NOMO-1 treated with DMSO at 0.1 percent for 48 hours (cell line): ENCODE measurements at regions not wholly inside any gene's neighbourhood (a gene's known extent, or its start where the extent isn't known, plus 50 kb on each side); places are given as distances from the start of the nearest gene placed in this dataset.

Experiments used
- DNase-seq: peaks from one replicate; lab custom pipeline; 2025; ENCODE audit not compliant: unreplicated experiment; lab: John Stamatoyannopoulos, UW

GRCh38 chr11:17157761-17158160 lies 50.0 kb downstream of the PIK3C2A start:
- DNase-seq, result no peak

GRCh38 chr11:17156283-17156682 lies 51.5 kb downstream of the PIK3C2A start:
- DNase-seq, result no peak

- DNase-seq, result peak; percentile 21
Measured at GRCh38 chr11:17154409-17155159, 53.2 kb downstream of the PIK3C2A start.

- no peak for DNase-seq
Measured at GRCh38 chr11:17153757-17154156, 54.0 kb downstream of the PIK3C2A start.

GRCh38 chr11:17152306-17152705 lies 55.5 kb downstream of the PIK3C2A start:
- DNase-seq, result no peak

- no peak for DNase-seq
Measured at GRCh38 chr11:17150521-17150920, 57.3 kb downstream of the PIK3C2A start.

GRCh38 chr11:17148536-17148935 lies 59.2 kb downstream of the PIK3C2A start:
- DNase-seq, result no peak

- no peak for DNase-seq
Measured at GRCh38 chr11:17145972-17146371, 61.8 kb downstream of the PIK3C2A start.

GRCh38 chr11:17142450-17142849 lies 65.0 kb upstream of the RPS13 start:
- DNase-seq, result no peak

GRCh38 chr11:17141156-17141555 lies 63.7 kb upstream of the RPS13 start:
- DNase-seq, result no peak

- DNase-seq, result no peak
Measured at GRCh38 chr11:17138562-17138961, 61.1 kb upstream of the RPS13 start.

GRCh38 chr11:17135916-17136683 lies 58.6 kb upstream of the RPS13 start:
- no peak for DNase-seq

- no peak for DNase-seq
Measured at GRCh38 chr11:17132654-17133053, 55.2 kb upstream of the RPS13 start.

- no peak for DNase-seq
Measured at GRCh38 chr11:17129003-17129402, 51.5 kb upstream of the RPS13 start.
